ENCODE measurements at regions not wholly inside any gene's neighbourhood (a gene's known extent, or its start where the extent isn't known, plus 50 kb on each side); places are given as distances from the start of the nearest gene placed in this dataset.

DNA sequence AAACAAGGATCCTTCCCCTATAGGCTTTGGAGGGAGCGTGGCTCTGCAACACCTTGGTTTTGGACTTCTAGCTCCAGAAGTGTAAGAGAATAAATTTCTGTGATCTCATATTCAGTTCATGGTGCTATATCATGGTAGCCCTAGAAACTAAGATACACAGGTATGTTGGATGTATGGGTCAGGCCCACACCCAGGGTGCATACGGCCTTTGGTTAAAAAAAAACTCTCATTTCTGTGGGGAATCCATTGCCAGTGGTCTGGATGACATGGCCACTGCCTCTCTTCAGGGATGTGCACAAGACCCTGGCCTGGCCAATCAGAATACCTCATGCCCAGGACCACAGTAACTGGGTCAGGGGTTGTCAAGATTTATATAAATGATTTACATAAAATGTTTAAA, 56.8 kb upstream of the CD34 start:
- no peak for TF ChIP-seq ZNF678 (CRISPR knock-in tag; IDR thresholded peaks at IDR 0.05)
- TF ChIP-seq, protein P1, sequence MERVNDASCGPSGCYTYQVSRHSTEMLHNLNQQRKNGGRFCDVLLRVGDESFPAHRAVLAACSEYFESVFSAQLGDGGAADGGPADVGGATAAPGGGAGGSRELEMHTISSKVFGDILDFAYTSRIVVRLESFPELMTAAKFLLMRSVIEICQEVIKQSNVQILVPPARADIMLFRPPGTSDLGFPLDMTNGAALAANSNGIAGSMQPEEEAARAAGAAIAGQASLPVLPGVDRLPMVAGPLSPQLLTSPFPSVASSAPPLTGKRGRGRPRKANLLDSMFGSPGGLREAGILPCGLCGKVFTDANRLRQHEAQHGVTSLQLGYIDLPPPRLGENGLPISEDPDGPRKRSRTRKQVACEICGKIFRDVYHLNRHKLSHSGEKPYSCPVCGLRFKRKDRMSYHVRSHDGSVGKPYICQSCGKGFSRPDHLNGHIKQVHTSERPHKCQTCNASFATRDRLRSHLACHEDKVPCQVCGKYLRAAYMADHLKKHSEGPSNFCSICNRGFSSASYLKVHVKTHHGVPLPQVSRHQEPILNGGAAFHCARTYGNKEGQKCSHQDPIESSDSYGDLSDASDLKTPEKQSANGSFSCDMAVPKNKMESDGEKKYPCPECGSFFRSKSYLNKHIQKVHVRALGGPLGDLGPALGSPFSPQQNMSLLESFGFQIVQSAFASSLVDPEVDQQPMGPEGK (CRISPR knock-in tag; IDR thresholded peaks at IDR 0.05): no peak
- no peak for TF ChIP-seq ELF4 (CRISPR knock-in tag; IDR thresholded peaks at IDR 0.05; ENCODE audit: borderline replicate concordance)
- TF ChIP-seq ZNF264 (CRISPR knock-in tag; IDR thresholded peaks at IDR 0.05): no peak
- no peak for TF ChIP-seq MYC (CRISPR knock-in tag; IDR thresholded peaks at IDR 0.05; ENCODE audit: borderline replicate concordance)
- TF ChIP-seq, protein P2, sequence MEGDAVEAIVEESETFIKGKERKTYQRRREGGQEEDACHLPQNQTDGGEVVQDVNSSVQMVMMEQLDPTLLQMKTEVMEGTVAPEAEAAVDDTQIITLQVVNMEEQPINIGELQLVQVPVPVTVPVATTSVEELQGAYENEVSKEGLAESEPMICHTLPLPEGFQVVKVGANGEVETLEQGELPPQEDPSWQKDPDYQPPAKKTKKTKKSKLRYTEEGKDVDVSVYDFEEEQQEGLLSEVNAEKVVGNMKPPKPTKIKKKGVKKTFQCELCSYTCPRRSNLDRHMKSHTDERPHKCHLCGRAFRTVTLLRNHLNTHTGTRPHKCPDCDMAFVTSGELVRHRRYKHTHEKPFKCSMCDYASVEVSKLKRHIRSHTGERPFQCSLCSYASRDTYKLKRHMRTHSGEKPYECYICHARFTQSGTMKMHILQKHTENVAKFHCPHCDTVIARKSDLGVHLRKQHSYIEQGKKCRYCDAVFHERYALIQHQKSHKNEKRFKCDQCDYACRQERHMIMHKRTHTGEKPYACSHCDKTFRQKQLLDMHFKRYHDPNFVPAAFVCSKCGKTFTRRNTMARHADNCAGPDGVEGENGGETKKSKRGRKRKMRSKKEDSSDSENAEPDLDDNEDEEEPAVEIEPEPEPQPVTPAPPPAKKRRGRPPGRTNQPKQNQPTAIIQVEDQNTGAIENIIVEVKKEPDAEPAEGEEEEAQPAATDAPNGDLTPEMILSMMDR (CRISPR knock-in tag; IDR thresholded peaks at IDR 0.05): no peak
- TF ChIP-seq ZNF431 (CRISPR knock-in tag; IDR thresholded peaks at IDR 0.05; ENCODE audit: borderline replicate concordance, low read depth): no peak
- TF ChIP-seq TAF1 (CRISPR knock-in tag; IDR thresholded peaks at IDR 0.05): no peak
- TF ChIP-seq, protein P3, sequence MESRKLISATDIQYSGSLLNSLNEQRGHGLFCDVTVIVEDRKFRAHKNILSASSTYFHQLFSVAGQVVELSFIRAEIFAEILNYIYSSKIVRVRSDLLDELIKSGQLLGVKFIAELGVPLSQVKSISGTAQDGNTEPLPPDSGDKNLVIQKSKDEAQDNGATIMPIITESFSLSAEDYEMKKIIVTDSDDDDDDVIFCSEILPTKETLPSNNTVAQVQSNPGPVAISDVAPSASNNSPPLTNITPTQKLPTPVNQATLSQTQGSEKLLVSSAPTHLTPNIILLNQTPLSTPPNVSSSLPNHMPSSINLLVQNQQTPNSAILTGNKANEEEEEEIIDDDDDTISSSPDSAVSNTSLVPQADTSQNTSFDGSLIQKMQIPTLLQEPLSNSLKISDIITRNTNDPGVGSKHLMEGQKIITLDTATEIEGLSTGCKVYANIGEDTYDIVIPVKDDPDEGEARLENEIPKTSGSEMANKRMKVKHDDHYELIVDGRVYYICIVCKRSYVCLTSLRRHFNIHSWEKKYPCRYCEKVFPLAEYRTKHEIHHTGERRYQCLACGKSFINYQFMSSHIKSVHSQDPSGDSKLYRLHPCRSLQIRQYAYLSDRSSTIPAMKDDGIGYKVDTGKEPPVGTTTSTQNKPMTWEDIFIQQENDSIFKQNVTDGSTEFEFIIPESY (CRISPR knock-in tag; IDR thresholded peaks at IDR 0.05): no peak
- TF ChIP-seq, protein P4, sequence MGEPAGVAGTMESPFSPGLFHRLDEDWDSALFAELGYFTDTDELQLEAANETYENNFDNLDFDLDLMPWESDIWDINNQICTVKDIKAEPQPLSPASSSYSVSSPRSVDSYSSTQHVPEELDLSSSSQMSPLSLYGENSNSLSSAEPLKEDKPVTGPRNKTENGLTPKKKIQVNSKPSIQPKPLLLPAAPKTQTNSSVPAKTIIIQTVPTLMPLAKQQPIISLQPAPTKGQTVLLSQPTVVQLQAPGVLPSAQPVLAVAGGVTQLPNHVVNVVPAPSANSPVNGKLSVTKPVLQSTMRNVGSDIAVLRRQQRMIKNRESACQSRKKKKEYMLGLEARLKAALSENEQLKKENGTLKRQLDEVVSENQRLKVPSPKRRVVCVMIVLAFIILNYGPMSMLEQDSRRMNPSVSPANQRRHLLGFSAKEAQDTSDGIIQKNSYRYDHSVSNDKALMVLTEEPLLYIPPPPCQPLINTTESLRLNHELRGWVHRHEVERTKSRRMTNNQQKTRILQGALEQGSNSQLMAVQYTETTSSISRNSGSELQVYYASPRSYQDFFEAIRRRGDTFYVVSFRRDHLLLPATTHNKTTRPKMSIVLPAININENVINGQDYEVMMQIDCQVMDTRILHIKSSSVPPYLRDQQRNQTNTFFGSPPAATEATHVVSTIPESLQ (CRISPR knock-in tag; conservative IDR thresholded peaks at IDR 0.05): no peak
- no peak for TF ChIP-seq ZNF20 (CRISPR knock-in tag; IDR thresholded peaks at IDR 0.05)
- TF ChIP-seq POLR2AphosphoS5 (IDR thresholded peaks at IDR 0.05; ENCODE audit: low read depth, low read length): no peak
- TF ChIP-seq RXRA (CRISPR knock-in tag; IDR thresholded peaks at IDR 0.05): no peak
